ENCODE measurements at regions not wholly inside any gene's neighbourhood (a gene's known extent, or its start where the extent isn't known, plus 50 kb on each side); places are given as distances from the start of the nearest gene placed in this dataset.
"Not testable (repeated sequence)": the region's sequence is repeated elsewhere in the genome, so short reads cannot be mapped to it uniquely, and the experiment has no call there.

DNA sequence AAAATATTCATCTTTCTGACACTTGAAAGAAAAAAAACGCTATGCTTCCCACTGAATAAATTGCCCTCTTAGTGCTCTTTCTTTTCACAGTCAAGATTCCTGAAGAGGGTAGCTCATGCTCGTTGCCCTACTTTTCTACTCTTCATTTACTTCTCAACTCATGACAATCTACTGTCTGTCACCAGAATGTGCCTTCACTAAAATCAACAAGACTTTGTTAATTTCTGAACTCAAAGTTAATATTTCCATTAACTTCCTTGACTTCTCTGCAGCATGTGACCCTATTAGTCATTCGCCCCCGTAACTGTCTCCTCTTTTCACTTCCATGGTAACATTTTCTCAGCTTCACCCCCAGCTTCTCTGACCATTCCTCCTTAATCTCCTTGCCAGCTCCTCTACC lies 98.9 kb upstream of the MAPRE2 start:
- Histone ChIP-seq H3K4me3 (ENCODE audit: low read depth in 1 of 2, low read length in 2 of 2) (no peak overlapping the region), H3K9ac (ENCODE audit: low read depth in 1 of 2, low read length in 2 of 2) (no peak overlapping the region), H3K36me3 (ENCODE audit: control insufficient read depth in 1 of 2, insufficient read depth in 2 of 2, low read length in 2 of 2) (no peaks in the 10 kb centered on the region), H3K27me3 (ENCODE audit: control insufficient read depth in 1 of 2, insufficient read depth in 2 of 2, low read length in 2 of 2) (no peaks in the 10 kb centered on the region), H3K27ac (ENCODE audit: low read depth, low read length) (no peak overlapping the region), H3K9me3 (ENCODE audit: control insufficient read depth in 1 of 2, low read length in 2 of 2) (no peaks in the 10 kb centered on the region), H3K4me1 (ENCODE audit: control insufficient read depth in 1 of 2, insufficient read depth in 2 of 2, low read length in 2 of 2) (peaks cover 0 to under 1% of the 10 kb centered on the region in 2 donors)

DNA sequence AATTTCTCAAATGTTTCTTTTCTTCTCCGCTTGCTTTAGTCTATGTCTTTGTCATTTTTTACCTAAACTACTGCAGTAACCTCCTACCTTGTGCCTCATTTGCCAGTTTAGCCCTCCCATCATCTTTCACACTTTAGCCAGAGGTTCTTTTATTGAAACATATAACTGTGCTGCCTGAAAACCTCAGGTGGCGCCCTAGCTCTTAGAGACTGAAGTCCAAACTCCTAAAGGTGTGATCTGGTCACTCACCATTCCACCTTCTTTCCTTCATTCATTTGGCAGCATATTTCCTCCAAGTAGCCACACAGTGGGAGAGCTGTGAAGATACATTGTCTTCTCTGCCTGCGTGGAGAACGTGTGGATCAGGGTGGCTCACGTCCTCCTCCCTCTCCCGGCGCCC lies 98.2 kb upstream of the MAPRE2 start:
- no peak overlapping the region for H3K27ac ChIP-seq (ENCODE audit: low read depth, low read length)

DNA sequence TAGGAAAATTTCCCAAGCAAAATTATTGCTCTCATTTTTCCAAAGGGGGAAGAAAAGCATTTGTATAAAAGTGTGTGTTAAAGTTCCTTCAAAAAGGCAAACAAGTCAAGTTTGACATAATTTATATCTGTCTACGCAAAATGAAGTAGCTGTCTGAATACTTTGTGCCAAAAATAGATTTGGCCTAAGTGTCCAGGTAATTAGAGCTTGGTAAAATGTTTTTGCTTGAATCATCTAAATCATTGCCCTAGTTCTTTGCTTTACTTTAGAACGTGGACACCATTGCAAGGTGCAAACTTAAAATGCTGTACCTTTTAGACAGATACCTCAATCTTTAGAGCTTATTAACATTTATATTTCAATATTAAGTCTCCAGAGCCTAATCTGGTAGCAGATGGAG lies 97.6 kb upstream of the MAPRE2 start:
- H3K4me3 ChIP-seq (ENCODE audit: low read depth in 1 of 2, low read length in 2 of 2), result no peak overlapping the region

More for the DNA sequence above, 98.2 kb upstream of the MAPRE2 start:
- Histone ChIP-seq H3K9me3 (ENCODE audit: control insufficient read depth in 1 of 2, low read length in 2 of 2) (no peaks in the 10 kb centered on the region), H3K4me1 (ENCODE audit: control insufficient read depth in 1 of 2, insufficient read depth in 2 of 2, low read length in 2 of 2) (peaks cover 0 to 8% of the 10 kb centered on the region in 2 donors), H3K36me3 (ENCODE audit: control insufficient read depth in 1 of 2, insufficient read depth in 2 of 2, low read length in 2 of 2) (no peaks in the 10 kb centered on the region), H3K9ac (ENCODE audit: low read depth in 1 of 2, low read length in 2 of 2) (no peak overlapping the region), H3K27me3 (ENCODE audit: control insufficient read depth in 1 of 2, insufficient read depth in 2 of 2, low read length in 2 of 2) (no peaks in the 10 kb centered on the region), H3K4me3 (ENCODE audit: low read depth in 1 of 2, low read length in 2 of 2) (no peak overlapping the region)

DNA sequence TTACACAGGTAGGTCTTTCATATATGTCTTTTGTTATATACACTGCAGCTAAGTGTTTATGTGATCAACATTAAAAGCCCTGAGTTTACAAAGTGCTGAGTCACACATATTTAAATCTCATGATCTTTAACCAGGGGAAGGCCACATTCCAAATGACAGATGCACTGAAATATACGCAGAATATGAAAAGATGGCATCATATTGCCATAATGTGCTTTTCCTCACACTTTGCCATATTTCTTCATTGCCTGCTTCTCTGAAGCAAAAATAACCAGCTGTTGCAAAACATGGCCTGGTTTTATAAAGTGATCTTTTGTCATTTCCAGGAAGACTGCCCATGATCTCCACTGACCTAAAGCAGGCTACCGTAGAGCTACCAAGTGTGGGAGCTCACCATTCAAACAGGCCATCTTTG lies 93.5 kb upstream of the MAPRE2 start:
- H3K9ac ChIP-seq (ENCODE audit: low read depth in 1 of 2, low read length in 2 of 2), result no peak overlapping the region
- H3K9me3 ChIP-seq (ENCODE audit: control insufficient read depth in 1 of 2, low read length in 2 of 2), result no peaks in the 10 kb centered on the region
- H3K27me3 ChIP-seq (ENCODE audit: control insufficient read depth in 1 of 2, insufficient read depth in 2 of 2, low read length in 2 of 2), result no peaks in the 10 kb centered on the region
- no peak overlapping the region for H3K4me3 ChIP-seq (ENCODE audit: low read depth in 1 of 2, low read length in 2 of 2)
- peaks cover 0 to 8% of the 10 kb centered on the region in 2 donors for H3K4me1 ChIP-seq (ENCODE audit: control insufficient read depth in 1 of 2, insufficient read depth in 2 of 2, low read length in 2 of 2)
- no peaks in the 10 kb centered on the region for H3K36me3 ChIP-seq (ENCODE audit: control insufficient read depth in 1 of 2, insufficient read depth in 2 of 2, low read length in 2 of 2)
- no peak overlapping the region for H3K27ac ChIP-seq (ENCODE audit: low read depth, low read length)

More for the DNA sequence above, 97.6 kb upstream of the MAPRE2 start:
- no peak overlapping the region for H3K27ac ChIP-seq (ENCODE audit: low read depth, low read length)
- no peaks in the 10 kb centered on the region for H3K9me3 ChIP-seq (ENCODE audit: control insufficient read depth in 1 of 2, low read length in 2 of 2)
- no peaks in the 10 kb centered on the region for H3K36me3 ChIP-seq (ENCODE audit: control insufficient read depth in 1 of 2, insufficient read depth in 2 of 2, low read length in 2 of 2)
- no peaks in the 10 kb centered on the region for H3K27me3 ChIP-seq (ENCODE audit: control insufficient read depth in 1 of 2, insufficient read depth in 2 of 2, low read length in 2 of 2)
- H3K4me1 ChIP-seq (ENCODE audit: control insufficient read depth in 1 of 2, insufficient read depth in 2 of 2, low read length in 2 of 2), result peaks cover 0 to 8% of the 10 kb centered on the region in 2 donors
- H3K9ac ChIP-seq (ENCODE audit: low read depth in 1 of 2, low read length in 2 of 2), result no peak overlapping the region

DNA sequence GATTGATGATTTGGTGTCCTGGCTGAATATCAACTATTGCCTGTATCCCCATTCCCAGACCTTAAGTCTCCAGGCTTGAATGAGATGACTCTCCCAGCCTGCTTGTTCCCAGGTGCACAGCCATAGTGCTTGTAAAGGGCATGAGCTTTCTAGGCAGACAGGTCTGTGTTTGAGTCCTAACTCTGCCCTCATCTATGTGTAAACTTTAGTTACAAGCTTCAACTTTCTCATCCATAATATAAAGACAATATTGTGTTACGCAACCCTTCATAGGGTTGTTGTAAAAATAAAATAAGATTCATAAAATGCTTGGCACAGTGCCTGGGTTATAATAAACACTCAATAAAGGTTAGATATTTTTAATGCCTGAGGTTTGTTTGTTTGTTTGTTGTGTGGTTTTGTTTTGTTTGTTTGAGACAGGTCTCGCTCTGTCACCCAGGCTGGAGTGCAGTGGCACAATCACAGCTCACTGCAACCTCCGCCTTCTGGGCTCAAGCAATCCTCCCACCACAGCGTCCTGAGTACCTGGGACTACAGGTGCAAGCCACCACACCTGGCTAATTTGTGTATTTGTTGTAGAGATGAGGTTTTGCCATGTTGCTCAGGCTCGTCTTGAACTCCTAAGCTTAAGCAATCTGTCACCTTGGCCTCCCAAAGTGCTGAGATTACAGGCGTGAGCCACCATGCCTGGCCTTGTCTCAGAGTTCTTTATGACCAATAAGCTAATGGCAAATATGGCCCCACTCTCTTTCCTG lies 89.4 kb upstream of the MAPRE2 start:
- Histone ChIP-seq H3K9me3 (ENCODE audit: control insufficient read depth in 1 of 2, low read length in 2 of 2) (no peaks in the 10 kb centered on the region), H3K36me3 (ENCODE audit: control insufficient read depth in 1 of 2, insufficient read depth in 2 of 2, low read length in 2 of 2) (no peaks in the 10 kb centered on the region), H3K4me1 (ENCODE audit: control insufficient read depth in 1 of 2, insufficient read depth in 2 of 2, low read length in 2 of 2) (peaks cover 0 to 8% of the 10 kb centered on the region in 2 donors), H3K27ac (ENCODE audit: low read depth, low read length) (no peak overlapping the region), H3K4me3 (ENCODE audit: low read depth in 1 of 2, low read length in 2 of 2) (no peak overlapping the region), H3K9ac (ENCODE audit: low read depth in 1 of 2, low read length in 2 of 2) (no peak overlapping the region), H3K27me3 (ENCODE audit: control insufficient read depth in 1 of 2, insufficient read depth in 2 of 2, low read length in 2 of 2) (no peaks in the 10 kb centered on the region)

DNA sequence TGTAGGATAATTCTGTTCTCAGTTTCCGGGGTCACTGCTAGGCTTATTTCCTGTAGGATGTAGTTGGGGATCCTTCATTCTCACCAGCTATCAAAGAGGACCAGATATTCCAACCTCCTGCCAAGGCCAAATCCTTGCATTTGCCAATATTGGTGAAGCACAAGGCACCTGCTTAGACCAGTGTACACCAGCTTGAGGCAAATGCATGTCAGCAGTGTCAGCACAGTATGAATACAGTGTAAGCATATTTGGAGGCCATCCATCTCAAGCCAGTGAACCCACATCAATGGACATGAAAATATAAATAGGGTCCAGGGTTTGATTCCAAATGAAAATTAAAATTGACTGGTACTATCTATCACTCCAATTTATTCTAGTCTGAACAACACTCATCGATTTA lies 88.0 kb upstream of the MAPRE2 start:
- Histone ChIP-seq H3K27me3 (ENCODE audit: control insufficient read depth in 1 of 2, insufficient read depth in 2 of 2, low read length in 2 of 2) (no peaks in the 10 kb centered on the region), H3K36me3 (ENCODE audit: control insufficient read depth in 1 of 2, insufficient read depth in 2 of 2, low read length in 2 of 2) (no peaks in the 10 kb centered on the region), H3K9me3 (ENCODE audit: control insufficient read depth in 1 of 2, low read length in 2 of 2) (no peaks in the 10 kb centered on the region), H3K9ac (ENCODE audit: low read depth in 1 of 2, low read length in 2 of 2) (no peak overlapping the region), H3K27ac (ENCODE audit: low read depth, low read length) (no peak overlapping the region), H3K4me1 (ENCODE audit: control insufficient read depth in 1 of 2, insufficient read depth in 2 of 2, low read length in 2 of 2) (peaks cover 0 to 9% of the 10 kb centered on the region in 2 donors), H3K4me3 (ENCODE audit: low read depth in 1 of 2, low read length in 2 of 2) (no peak overlapping the region)

DNA sequence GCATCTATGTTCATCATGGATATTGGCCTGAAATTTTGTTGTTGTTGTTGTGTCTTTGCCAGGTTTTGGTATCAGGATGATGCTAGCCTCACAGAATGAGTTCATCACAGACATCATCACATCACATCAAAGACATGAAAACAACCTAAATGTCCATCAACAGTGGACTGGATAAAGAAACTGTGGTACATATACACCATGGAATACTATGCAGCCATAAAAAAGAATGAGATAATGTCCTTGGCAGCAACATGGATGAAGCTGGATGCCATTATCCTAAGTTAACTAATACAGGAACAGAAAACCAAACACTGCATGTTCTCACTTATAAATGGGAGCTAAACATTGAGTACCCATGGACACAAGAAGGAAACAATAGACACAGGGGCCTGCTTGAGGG lies 85.7 kb upstream of the MAPRE2 start:
- H3K9me3 ChIP-seq (ENCODE audit: control insufficient read depth in 1 of 2, low read length in 2 of 2); H3K36me3 ChIP-seq (ENCODE audit: control insufficient read depth in 1 of 2, insufficient read depth in 2 of 2, low read length in 2 of 2); H3K4me3 ChIP-seq (ENCODE audit: low read depth in 1 of 2, low read length in 2 of 2); H3K27me3 ChIP-seq (ENCODE audit: control insufficient read depth in 1 of 2, insufficient read depth in 2 of 2, low read length in 2 of 2); H3K9ac ChIP-seq (ENCODE audit: low read depth in 1 of 2, low read length in 2 of 2); H3K27ac ChIP-seq (ENCODE audit: low read depth, low read length): not testable (repeated sequence)
- peaks cover 0 to 11% of the 10 kb centered on the region in 2 donors for H3K4me1 ChIP-seq (ENCODE audit: control insufficient read depth in 1 of 2, insufficient read depth in 2 of 2, low read length in 2 of 2)

DNA sequence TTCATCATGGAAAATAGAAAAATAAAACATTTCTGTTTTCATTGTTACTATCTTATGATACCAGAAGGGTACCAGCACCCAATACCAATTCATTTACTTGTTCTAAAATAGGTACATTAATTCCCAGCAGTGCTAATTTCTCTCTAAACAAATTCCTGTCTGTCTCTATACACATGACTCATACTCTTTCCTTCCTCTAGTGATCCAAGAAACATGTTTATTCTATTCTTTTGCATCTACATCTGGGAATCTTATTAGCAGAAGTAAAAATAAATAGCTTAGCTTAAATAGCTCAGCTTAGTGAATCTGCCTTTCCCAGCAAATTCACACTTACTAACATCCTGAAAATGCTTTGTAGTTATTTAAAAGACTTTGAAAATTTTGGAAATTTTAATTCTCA lies 84.5 kb upstream of the MAPRE2 start:
- no peaks in the 10 kb centered on the region for H3K27me3 ChIP-seq (ENCODE audit: control insufficient read depth in 1 of 2, insufficient read depth in 2 of 2, low read length in 2 of 2)
- H3K4me3 ChIP-seq (ENCODE audit: low read depth in 1 of 2, low read length in 2 of 2), result no peak overlapping the region
- H3K9ac ChIP-seq (ENCODE audit: low read depth in 1 of 2, low read length in 2 of 2), result no peak overlapping the region
- peaks cover 0 to 11% of the 10 kb centered on the region in 2 donors for H3K4me1 ChIP-seq (ENCODE audit: control insufficient read depth in 1 of 2, insufficient read depth in 2 of 2, low read length in 2 of 2)
- H3K9me3 ChIP-seq (ENCODE audit: control insufficient read depth in 1 of 2, low read length in 2 of 2), result no peaks in the 10 kb centered on the region
- H3K36me3 ChIP-seq (ENCODE audit: control insufficient read depth in 1 of 2, insufficient read depth in 2 of 2, low read length in 2 of 2), result no peaks in the 10 kb centered on the region
- no peak overlapping the region for H3K27ac ChIP-seq (ENCODE audit: low read depth, low read length)

DNA sequence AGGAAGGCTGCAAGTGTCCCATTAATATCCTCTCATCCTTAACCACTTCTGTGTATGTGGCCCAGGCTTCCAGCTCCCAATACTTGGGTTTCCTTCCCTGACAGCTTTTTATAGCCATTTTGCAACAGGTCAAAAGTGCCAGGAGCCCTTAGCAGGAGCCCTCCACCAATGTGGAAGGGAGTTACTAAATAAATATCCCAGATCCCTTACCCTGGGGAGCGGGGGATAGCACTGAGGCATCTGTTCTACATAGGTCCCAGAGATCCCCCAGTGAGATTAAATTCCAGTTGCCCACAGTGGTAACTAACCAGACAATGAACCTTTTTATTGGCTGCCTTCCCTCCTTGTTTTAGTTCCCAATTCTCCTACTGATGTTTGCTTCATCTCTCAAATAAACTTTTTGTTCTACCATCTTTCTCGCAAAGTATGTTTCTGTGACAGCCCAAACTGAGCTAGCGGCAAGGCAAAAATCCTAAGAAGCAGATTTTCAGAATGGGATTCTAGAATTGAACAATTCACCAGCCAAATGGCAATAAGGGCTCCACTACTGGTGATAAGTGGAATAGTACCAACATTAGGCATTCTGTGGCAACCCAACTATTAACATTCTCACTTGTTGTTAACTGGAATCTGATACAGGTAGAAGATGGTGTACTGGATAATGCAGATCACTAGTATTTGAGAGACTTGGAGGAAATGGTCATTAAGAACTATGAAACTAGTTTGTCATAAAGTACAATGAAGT lies 83.9 kb upstream of the MAPRE2 start:
- Histone ChIP-seq H3K9ac (ENCODE audit: low read depth in 1 of 2, low read length in 2 of 2) (no peak overlapping the region), H3K4me1 (ENCODE audit: control insufficient read depth in 1 of 2, insufficient read depth in 2 of 2, low read length in 2 of 2) (peaks cover 0 to 11% of the 10 kb centered on the region in 2 donors), H3K27ac (ENCODE audit: low read depth, low read length) (no peak overlapping the region), H3K27me3 (ENCODE audit: control insufficient read depth in 1 of 2, insufficient read depth in 2 of 2, low read length in 2 of 2) (no peaks in the 10 kb centered on the region), H3K4me3 (ENCODE audit: low read depth in 1 of 2, low read length in 2 of 2) (no peak overlapping the region), H3K9me3 (ENCODE audit: control insufficient read depth in 1 of 2, low read length in 2 of 2) (no peaks in the 10 kb centered on the region), H3K36me3 (ENCODE audit: control insufficient read depth in 1 of 2, insufficient read depth in 2 of 2, low read length in 2 of 2) (no peaks in the 10 kb centered on the region)

DNA sequence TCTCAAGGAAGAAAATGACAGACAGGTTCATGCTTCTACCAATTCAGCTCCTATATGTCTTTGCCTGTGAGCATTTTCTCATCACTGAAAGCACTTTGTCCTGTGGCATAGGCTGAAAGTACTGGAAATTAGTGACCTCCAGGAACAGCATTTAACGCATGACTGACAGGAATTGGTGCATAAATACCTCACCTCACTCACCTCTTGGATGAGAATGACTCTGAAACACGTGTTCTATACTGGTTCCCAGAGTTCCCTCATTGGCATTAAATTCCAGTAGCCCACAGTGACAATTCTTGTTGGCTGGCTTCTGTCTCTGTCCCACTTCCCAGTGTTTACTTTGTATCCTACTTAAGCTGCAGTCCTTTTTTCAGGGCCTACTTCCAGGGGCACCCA lies 83.4 kb upstream of the MAPRE2 start:
- Histone ChIP-seq H3K27ac (ENCODE audit: low read depth, low read length) (no peak overlapping the region), H3K9ac (ENCODE audit: low read depth in 1 of 2, low read length in 2 of 2) (no peak overlapping the region), H3K9me3 (ENCODE audit: control insufficient read depth in 1 of 2, low read length in 2 of 2) (no peaks in the 10 kb centered on the region), H3K4me1 (ENCODE audit: control insufficient read depth in 1 of 2, insufficient read depth in 2 of 2, low read length in 2 of 2) (peaks cover 0 to 11% of the 10 kb centered on the region in 2 donors), H3K4me3 (ENCODE audit: low read depth in 1 of 2, low read length in 2 of 2) (no peak overlapping the region), H3K27me3 (ENCODE audit: control insufficient read depth in 1 of 2, insufficient read depth in 2 of 2, low read length in 2 of 2) (no peaks in the 10 kb centered on the region), H3K36me3 (ENCODE audit: control insufficient read depth in 1 of 2, insufficient read depth in 2 of 2, low read length in 2 of 2) (no peaks in the 10 kb centered on the region)

Data from duodenal mucosa (tissue), 2 donors.